G401.6 (cell line): ENCODE measurements at regions not wholly inside any gene's neighbourhood (a gene's known extent, or its start where the extent isn't known, plus 50 kb on each side); places are given as distances from the start of the nearest gene placed in this dataset.

ENCODE experiments used
- FAIRE-seq: peaks from 2 replicates; lab custom pipeline; 2012; peaks lifted over from hg19 to GRCh38; lab: Jason Lieb, UNC

- no peak for FAIRE-seq
These were observed 178.0 kb upstream of the SASH1 start for GRCh38 chr6:148164645-148165044.

GRCh38 chr6:148166339-148166968, 176.2 kb upstream of the SASH1 start:
- FAIRE-seq: peak; percentile 56

GRCh38 chr6:148169706-148170105, 172.9 kb upstream of the SASH1 start:
- no peak for FAIRE-seq

- FAIRE-seq: no peak
These were observed 172.4 kb upstream of the SASH1 start for GRCh38 chr6:148170286-148170685.

GRCh38 chr6:148173548-148173947, 169.1 kb upstream of the SASH1 start:
- no peak for FAIRE-seq

GRCh38 chr6:148175550-148176188, 167.0 kb upstream of the SASH1 start:
- FAIRE-seq: no peak

- no peak for FAIRE-seq
These were observed 164.9 kb upstream of the SASH1 start for GRCh38 chr6:148177589-148178233.

GRCh38 chr6:148179786-148180185, 162.9 kb upstream of the SASH1 start:
- no peak for FAIRE-seq

- no peak for FAIRE-seq
These were observed 160.3 kb upstream of the SASH1 start for GRCh38 chr6:148182378-148182777.

- no peak for FAIRE-seq
These were observed 158.9 kb upstream of the SASH1 start for GRCh38 chr6:148183776-148184175.

GRCh38 chr6:148186916-148187315, 155.7 kb upstream of the SASH1 start:
- FAIRE-seq: no peak

GRCh38 chr6:148192310-148192709, 150.3 kb upstream of the SASH1 start:
- no peak for FAIRE-seq

- no peak for FAIRE-seq
These were observed 149.5 kb upstream of the SASH1 start for GRCh38 chr6:148193063-148193680.

- FAIRE-seq: no peak
These were observed 147.1 kb upstream of the SASH1 start for GRCh38 chr6:148195511-148195910.

- no peak for FAIRE-seq
These were observed 143.1 kb upstream of the SASH1 start for GRCh38 chr6:148199584-148199983.

- FAIRE-seq: no peak
These were observed 142.3 kb upstream of the SASH1 start for GRCh38 chr6:148200293-148200692.

- no peak for FAIRE-seq
These were observed 141.9 kb upstream of the SASH1 start for GRCh38 chr6:148200781-148201180.

GRCh38 chr6:148203281-148203925, 139.2 kb upstream of the SASH1 start:
- no peak for FAIRE-seq

- FAIRE-seq: no peak
These were observed 138.7 kb upstream of the SASH1 start for GRCh38 chr6:148203970-148204369.

GRCh38 chr6:148208298-148208697, 134.3 kb upstream of the SASH1 start:
- no peak for FAIRE-seq

GRCh38 chr6:148211777-148212324, 130.8 kb upstream of the SASH1 start:
- FAIRE-seq: no peak

- FAIRE-seq: no peak
These were observed 130.3 kb upstream of the SASH1 start for GRCh38 chr6:148212366-148212765.

GRCh38 chr6:148213366-148213765, 129.3 kb upstream of the SASH1 start:
- FAIRE-seq: no peak
